CD4-positive, CD25-positive, alpha-beta regulatory T cell (primary cell): ENCODE measurements at regions not wholly inside any gene's neighbourhood (a gene's known extent, or its start where the extent isn't known, plus 50 kb on each side); places are given as distances from the start of the nearest gene placed in this dataset.

Source experiments
- ATAC-seq, 2 donors: fragments of 150-1000 bp; cut with Tn5 transposase; one replicate each; pipeline ENCODE4 v1.10.0; 2021; ENCODE audit warnings: low read depth in 2 of 2, moderate number of reproducible peaks in 2 of 2, moderate library complexity in 1 of 2
- DNase-seq, 3 donors: peaks; one replicate each; pipeline versions ENCODE4 v3.0.0 to v3.0.0-alpha.2; 2012 to 2022; ENCODE audit warnings: mixed read lengths in 1 of 3
- H3K27ac ChIP-seq: one replicate; pipeline ENCODE4 v1.7.0; 2013; ENCODE audit warnings: mild to moderate bottlenecking, low read length; ENCODE audit not compliant: insufficient read depth, poor library complexity, severe bottlenecking
- H3K27me3 ChIP-seq: one replicate; pipeline ENCODE4 v1.7.0; 2013; ENCODE audit warnings: low read length; ENCODE audit not compliant: control insufficient read depth, insufficient read depth
- H3K36me3 ChIP-seq: one replicate; pipeline ENCODE4 v1.7.0; 2013; ENCODE audit warnings: mild to moderate bottlenecking, low read length, moderate library complexity; ENCODE audit not compliant: control insufficient read depth, insufficient read depth
- H3K4me1 ChIP-seq: 2 replicates; pipeline ENCODE4 v1.7.0; 2013; ENCODE audit warnings: mild to moderate bottlenecking, low read length; ENCODE audit not compliant: insufficient read depth, control insufficient read depth, poor library complexity, severe bottlenecking
- H3K4me3 ChIP-seq: one replicate; pipeline ENCODE4 v1.7.0; 2013; ENCODE audit warnings: low read depth, mild to moderate bottlenecking, low read length, moderate library complexity
- H3K9me3 ChIP-seq, 2 experiments: 1 replicate in 1 of 2; 2 replicates in 1 of 2; pipeline ENCODE4 v1.7.0; 2013; ENCODE audit warnings: low read length in 2 of 2, mild to moderate bottlenecking in 1 of 2, moderate library complexity in 1 of 2; ENCODE audit not compliant: control insufficient read depth in 2 of 2
- H3K27ac Mint-ChIP-seq, 3 donors: one replicate each; pipeline ENCODE4 v1.8.0; 2020 to 2022; ENCODE audit warnings: mild to moderate bottlenecking in 3 of 3, mixed read lengths in 3 of 3, moderate library complexity in 2 of 3
- H3K27me3 Mint-ChIP-seq: one replicate; pipeline ENCODE4 v1.8.0; 2022; ENCODE audit warnings: mild to moderate bottlenecking, mixed read lengths
- H3K36me3 Mint-ChIP-seq: one replicate; pipeline ENCODE4 v1.8.0; 2020; ENCODE audit warnings: mixed read lengths
- H3K4me1 Mint-ChIP-seq, 4 donors: one replicate each; pipeline ENCODE4 v1.8.0; 2020 to 2022; ENCODE audit warnings: mixed read lengths in 4 of 4, mild to moderate bottlenecking in 1 of 4
- H3K4me3 Mint-ChIP-seq, 4 donors: one replicate each; pipeline ENCODE4 v1.8.0; 2020 to 2022; ENCODE audit warnings: mild to moderate bottlenecking in 4 of 4, mixed read lengths in 4 of 4, moderate library complexity in 3 of 4
- H3K9me3 Mint-ChIP-seq, 7 donors: one replicate each; pipeline ENCODE4 v1.8.0; 2020 to 2022; ENCODE audit warnings: mixed read lengths in 7 of 7, mild to moderate bottlenecking in 3 of 7, moderate library complexity in 2 of 7

GRCh38 chr18:45231617-45232016 lies 383.7 kb upstream of the SLC14A2 start:
- Histone ChIP-seq H3K27me3 (no peaks in the 10 kb centered on the region), H3K9me3 (no peaks in the 10 kb centered on the region), H3K27ac (no peak overlapping the region), H3K36me3 (no peaks in the 10 kb centered on the region), H3K4me1 (no peaks in the 10 kb centered on the region), H3K4me3 (no peak overlapping the region)
- Mint-ChIP-seq H3K27me3 (no peaks in the 10 kb centered on the region), H3K36me3 (no peaks in the 10 kb centered on the region), H3K9me3 (peaks cover 0 to 3% (median 0%) of the 10 kb centered on the region in 7 donors), H3K27ac (no peak overlapping the region), H3K4me1 (no peaks in the 10 kb centered on the region), H3K4me3 (no peak overlapping the region)
- DNase-seq, result no peak
- no peak for ATAC-seq

DNA sequence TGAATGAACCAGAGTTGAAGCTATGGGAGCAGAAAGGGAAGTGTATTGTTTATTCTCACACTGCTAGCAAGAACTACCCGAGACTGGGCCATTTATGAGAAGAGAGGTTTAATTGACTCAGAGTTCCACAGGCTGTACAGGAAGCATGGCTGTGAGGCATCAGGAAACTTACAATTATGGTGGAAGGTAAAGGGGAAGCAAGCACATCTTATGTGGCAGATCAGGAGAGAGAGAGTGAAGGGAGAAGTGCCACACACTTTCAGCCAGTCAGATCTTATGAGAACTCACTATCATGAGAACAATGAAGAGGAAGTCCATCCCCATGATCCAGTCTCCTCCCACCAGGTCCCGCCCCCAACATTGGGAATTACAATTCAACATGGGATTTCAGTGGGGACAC lies 383.2 kb upstream of the SLC14A2 start:
- H3K27me3 Mint-ChIP-seq, result no peaks in the 10 kb centered on the region
- no peaks in the 10 kb centered on the region for H3K4me1 Mint-ChIP-seq
- H3K4me3 Mint-ChIP-seq, result no peak overlapping the region
- H3K36me3 Mint-ChIP-seq, result no peaks in the 10 kb centered on the region
- Histone ChIP-seq H3K4me1 (no peaks in the 10 kb centered on the region), H3K27me3 (no peaks in the 10 kb centered on the region), H3K36me3 (no peaks in the 10 kb centered on the region), H3K27ac (no peak overlapping the region), H3K9me3 (no peaks in the 10 kb centered on the region), H3K4me3 (no peak overlapping the region)
- no peak overlapping the region for H3K27ac Mint-ChIP-seq
- H3K9me3 Mint-ChIP-seq, result peaks cover 0 to 3% (median 0%) of the 10 kb centered on the region in 7 donors
- ATAC-seq, result no peak
- DNase-seq, result no peak

DNA sequence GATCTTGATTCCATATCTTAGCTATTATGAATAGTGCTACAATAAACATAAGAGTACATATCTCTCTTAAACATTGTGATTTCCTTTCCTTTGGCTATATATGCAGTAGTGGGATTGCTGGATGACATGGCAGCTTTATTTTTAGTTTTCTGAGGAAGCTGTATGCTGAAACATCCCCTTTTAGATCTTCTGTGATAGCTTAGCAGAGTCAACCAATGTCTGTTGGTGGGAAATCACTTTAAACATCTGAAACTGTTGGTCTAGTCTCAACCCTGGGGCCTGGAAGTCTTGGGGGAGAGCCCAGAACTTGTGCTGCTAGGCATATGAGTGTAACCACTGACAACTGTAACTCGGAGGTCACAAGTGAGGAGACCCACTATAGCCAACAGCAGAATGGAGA lies 378.6 kb upstream of the SLC14A2 start:
- Mint-ChIP-seq H3K27ac (no peak overlapping the region), H3K4me3 (no peak overlapping the region), H3K9me3 (peaks cover 0 to 2% (median 0%) of the 10 kb centered on the region in 7 donors), H3K4me1 (no peaks in the 10 kb centered on the region), H3K36me3 (no peaks in the 10 kb centered on the region), H3K27me3 (no peaks in the 10 kb centered on the region)
- Histone ChIP-seq H3K27me3 (no peaks in the 10 kb centered on the region), H3K4me1 (no peaks in the 10 kb centered on the region), H3K9me3 (no peaks in the 10 kb centered on the region), H3K27ac (no peak overlapping the region), H3K4me3 (no peak overlapping the region), H3K36me3 (no peaks in the 10 kb centered on the region)
- DNase-seq (no peak), ATAC-seq (no peak)

- H3K27ac Mint-ChIP-seq, result no peak overlapping the region
- Histone ChIP-seq H3K4me3 (no peak overlapping the region), H3K27me3 (no peaks in the 10 kb centered on the region), H3K4me1 (no peaks in the 10 kb centered on the region), H3K9me3 (no peaks in the 10 kb centered on the region), H3K27ac (no peak overlapping the region), H3K36me3 (no peaks in the 10 kb centered on the region)
- ATAC-seq, result no peak
- DNase-seq, result no peak
- H3K36me3 Mint-ChIP-seq, result no peaks in the 10 kb centered on the region
- H3K4me3 Mint-ChIP-seq, result no peak overlapping the region
- H3K9me3 Mint-ChIP-seq, result peaks cover 0 to 2% (median 0%) of the 10 kb centered on the region in 7 donors
- H3K4me1 Mint-ChIP-seq, result no peaks in the 10 kb centered on the region
- H3K27me3 Mint-ChIP-seq, result no peaks in the 10 kb centered on the region
These were observed 377.8 kb upstream of the SLC14A2 start for GRCh38 chr18:45237343-45238098.

GRCh38 chr18:45241271-45241670 lies 374.0 kb upstream of the SLC14A2 start:
- no peak overlapping the region for H3K27ac Mint-ChIP-seq
- Histone ChIP-seq H3K4me1 (no peaks in the 10 kb centered on the region), H3K36me3 (no peaks in the 10 kb centered on the region), H3K27me3 (no peaks in the 10 kb centered on the region), H3K4me3 (no peak overlapping the region), H3K9me3 (no peaks in the 10 kb centered on the region), H3K27ac (no peak overlapping the region)
- ATAC-seq (no peak), DNase-seq (no peak)
- no peaks in the 10 kb centered on the region for H3K27me3 Mint-ChIP-seq
- no peaks in the 10 kb centered on the region for H3K4me1 Mint-ChIP-seq
- peaks cover 0 to 2% (median 0%) of the 10 kb centered on the region in 7 donors for H3K9me3 Mint-ChIP-seq
- no peaks in the 10 kb centered on the region for H3K36me3 Mint-ChIP-seq
- no peak overlapping the region for H3K4me3 Mint-ChIP-seq

- ATAC-seq (no peak), DNase-seq (no peak)
- no peaks in the 10 kb centered on the region for H3K4me1 Mint-ChIP-seq
- Histone ChIP-seq H3K27me3 (no peaks in the 10 kb centered on the region), H3K9me3 (no peaks in the 10 kb centered on the region), H3K4me3 (no peak overlapping the region), H3K36me3 (no peaks in the 10 kb centered on the region), H3K27ac (no peak overlapping the region), H3K4me1 (no peaks in the 10 kb centered on the region)
- H3K36me3 Mint-ChIP-seq, result no peaks in the 10 kb centered on the region
- H3K4me3 Mint-ChIP-seq, result no peak overlapping the region
- H3K27me3 Mint-ChIP-seq, result no peaks in the 10 kb centered on the region
- peaks cover 0 to 2% (median 0%) of the 10 kb centered on the region in 7 donors for H3K9me3 Mint-ChIP-seq
- H3K27ac Mint-ChIP-seq, result no peak overlapping the region
These were observed 373.2 kb upstream of the SLC14A2 start for GRCh38 chr18:45241982-45242565.

GRCh38 chr18:45243340-45244110 lies 371.8 kb upstream of the SLC14A2 start:
- Mint-ChIP-seq H3K27ac (no peak overlapping the region), H3K9me3 (peaks cover 0 to 1% (median 0%) of the 10 kb centered on the region in 7 donors)

More at GRCh38 chr18:45243340-45244110, 371.8 kb upstream of the SLC14A2 start:
- DNase-seq, result no peak
- Mint-ChIP-seq H3K36me3 (no peaks in the 10 kb centered on the region), H3K4me1 (no peaks in the 10 kb centered on the region), H3K27me3 (peaks cover 5% of the 10 kb centered on the region), H3K4me3 (no peak overlapping the region)
- H3K4me3 ChIP-seq, result no peak overlapping the region
- H3K27ac ChIP-seq, result no peak overlapping the region
- peaks cover 2% of the 10 kb centered on the region for H3K27me3 ChIP-seq
- H3K9me3 ChIP-seq, result no peaks in the 10 kb centered on the region
- no peaks in the 10 kb centered on the region for H3K36me3 ChIP-seq
- ATAC-seq, result no peak
- H3K4me1 ChIP-seq, result no peaks in the 10 kb centered on the region
